Glomerular visceral epithelial cell (primary cell): ENCODE measurements at regions not wholly inside any gene's neighbourhood (a gene's known extent, or its start where the extent isn't known, plus 50 kb on each side); places are given as distances from the start of the nearest gene placed in this dataset.

Source experiments
- DNase-seq: peaks from one replicate; pipeline ENCODE4 v3.0.0-alpha.2; 2016; ENCODE audit errors: extremely low spot score

DNA sequence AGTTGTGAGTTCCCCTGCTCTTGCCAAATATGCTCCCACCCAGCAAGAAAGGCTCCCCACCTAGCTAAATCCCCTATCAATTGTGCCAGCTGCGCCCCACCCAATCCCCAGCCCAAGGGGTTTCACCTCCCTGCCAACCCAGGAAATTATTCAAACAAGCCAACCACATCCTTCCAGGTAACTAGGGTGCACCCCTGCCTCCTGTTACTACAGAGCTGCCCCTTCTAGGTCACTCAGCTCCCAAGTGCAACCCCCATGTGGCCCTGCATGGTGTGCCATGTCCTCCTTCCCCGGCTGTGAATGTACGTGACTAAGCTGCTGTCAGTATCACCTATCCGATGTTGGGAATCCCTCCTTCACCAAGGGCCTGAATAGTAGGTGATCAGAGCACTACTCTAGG, 91.2 kb upstream of the LDAH start:
- no peak for DNase-seq

DNA sequence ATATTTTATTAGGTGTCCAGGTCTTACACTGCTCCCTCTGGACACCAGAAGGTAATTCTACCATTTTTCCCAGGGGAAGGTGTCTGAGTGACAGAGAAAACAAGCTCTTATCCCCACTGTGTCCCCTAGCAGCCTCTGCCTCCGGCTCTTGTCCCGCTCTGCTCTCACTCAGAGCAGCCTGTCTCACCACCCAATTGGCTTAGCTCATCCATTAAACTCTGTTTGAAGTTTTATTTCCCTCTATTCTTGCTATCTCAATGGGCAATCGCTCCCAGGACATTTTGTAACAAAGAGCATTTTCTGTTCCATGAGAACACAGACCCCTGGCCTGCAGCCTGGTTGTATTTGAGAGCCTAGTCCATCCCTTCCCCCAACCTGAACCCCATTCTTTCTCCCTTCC, 90.6 kb upstream of the LDAH start:
- no peak for DNase-seq

DNA sequence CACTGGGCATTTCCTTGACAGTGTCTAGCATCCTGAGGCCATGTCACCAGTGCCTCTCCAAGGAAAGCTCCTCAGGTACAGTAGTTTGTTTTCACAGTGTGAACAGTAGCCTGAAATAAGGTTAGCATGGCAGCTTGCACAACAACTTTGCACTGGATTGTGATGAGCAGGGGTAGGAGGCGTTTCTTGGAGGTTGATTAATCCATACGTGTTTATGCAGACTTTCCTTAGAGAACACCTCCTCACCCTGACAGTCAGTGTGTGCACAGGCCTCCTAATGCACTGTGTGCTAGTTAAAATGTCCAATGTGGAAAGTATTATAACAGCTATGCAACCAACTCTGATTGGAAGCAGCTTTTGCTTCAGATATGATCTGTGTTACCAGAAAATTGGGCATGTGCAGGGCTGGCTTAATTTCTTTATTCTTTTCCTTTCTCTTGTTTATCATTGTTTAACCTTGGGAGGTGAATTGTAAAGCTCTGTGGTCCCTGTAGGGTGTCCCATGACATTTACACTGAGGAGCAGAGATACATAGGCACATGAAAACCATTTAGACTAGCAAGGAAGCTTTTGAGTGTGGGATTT, 77.2 kb upstream of the LDAH start:
- DNase-seq: no peak

DNA sequence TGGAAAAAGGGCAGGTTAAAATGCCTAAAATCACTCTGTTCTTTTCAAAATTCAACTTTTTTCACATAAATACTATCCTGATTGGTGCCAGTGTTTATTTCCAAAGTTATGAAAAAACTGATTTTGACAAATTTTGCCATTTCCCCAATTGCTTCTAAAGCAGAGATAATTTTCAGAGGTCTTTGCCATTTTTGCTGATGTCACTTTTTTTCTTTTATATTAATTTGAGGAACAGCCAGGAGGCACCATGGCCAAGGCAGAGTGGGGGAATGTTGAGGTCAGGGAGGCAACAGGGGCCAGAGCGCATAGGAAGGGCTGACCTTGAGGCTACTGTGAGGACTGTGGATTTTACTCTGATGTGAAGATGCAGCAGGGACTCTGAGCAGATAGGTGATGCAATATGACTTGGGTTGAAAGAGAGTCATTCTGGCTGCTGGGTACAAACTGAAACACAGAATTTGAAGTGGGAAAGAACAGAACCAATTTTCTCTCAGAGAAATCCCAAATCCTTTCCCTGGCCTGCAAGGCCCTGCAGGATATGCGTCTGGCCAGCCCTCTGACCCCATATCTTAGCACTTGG, 75.1 kb upstream of the LDAH start:
- DNase-seq: no peak

DNA sequence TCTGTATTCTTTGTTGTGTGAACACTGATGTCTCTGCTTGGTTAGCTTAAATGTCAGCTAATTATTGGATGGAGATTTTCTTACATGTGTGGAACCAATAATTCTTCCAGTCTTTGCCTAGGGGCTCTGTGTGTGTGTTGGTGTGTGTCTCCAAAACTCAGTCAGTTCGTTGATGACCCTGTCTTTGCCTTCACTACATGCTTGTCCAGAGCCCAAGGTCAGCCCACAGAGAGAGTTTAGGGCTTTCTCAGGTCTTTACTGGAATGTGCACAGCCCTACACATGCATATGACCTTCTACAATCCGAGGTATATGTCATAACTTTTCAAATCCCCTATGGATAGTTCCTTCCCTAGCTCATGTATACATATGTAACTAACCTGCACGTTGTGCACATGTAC, 74.1 kb upstream of the LDAH start:
- no peak for DNase-seq

DNA sequence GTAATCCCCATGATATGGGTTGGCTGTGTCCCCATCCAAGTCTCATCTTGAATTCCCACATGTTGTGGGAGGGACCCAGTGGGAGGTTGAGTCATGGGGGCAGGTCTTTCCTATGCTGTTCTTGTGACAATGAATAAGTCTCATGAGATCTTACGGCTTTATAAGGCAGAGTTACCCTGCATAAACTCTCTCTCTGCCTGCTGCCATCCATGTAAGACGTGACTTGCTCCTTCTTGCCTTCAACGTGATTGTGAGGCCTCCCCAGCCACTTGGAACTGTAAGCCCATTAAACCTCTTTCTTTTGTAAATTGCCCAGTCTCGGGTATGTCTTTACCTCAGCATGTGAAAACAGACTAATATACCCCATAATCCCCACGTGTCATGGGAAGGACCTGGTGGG, 61.9 kb upstream of the LDAH start:
- DNase-seq: no peak

DNA sequence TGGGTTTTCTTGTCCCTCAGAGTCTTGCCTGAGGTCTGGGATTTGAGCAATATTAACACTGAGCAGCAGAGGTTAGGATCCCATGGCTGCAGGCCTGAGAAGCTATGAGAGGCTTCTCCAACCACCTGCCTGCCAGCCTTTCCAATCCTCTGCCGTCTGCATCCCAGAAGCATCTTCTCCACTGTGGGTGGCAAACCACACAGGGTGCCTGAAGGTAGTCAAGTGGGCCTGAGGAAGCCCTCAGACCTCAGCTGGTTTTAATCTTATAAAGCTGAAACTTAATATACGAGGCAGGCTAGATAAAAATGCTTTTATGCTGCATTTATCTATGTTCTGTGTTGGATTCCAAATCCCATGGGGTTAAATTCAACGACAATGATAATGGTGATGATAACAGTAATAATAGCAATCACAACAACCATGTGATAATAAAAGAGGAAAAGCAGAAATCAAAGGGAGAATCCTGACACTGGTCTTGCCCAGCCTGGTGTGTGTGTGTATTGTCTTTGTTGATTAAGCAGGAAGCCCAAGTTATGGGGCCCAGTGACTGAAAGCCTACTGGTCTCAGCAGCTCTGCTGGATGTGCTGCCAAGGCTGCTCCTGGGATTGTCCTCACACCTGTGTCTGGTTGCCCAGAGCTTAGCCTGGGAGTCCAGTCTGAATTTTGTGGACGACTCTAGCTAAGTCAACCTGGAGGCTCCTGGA, 59.7 kb upstream of the LDAH start:
- DNase-seq: no peak

DNA sequence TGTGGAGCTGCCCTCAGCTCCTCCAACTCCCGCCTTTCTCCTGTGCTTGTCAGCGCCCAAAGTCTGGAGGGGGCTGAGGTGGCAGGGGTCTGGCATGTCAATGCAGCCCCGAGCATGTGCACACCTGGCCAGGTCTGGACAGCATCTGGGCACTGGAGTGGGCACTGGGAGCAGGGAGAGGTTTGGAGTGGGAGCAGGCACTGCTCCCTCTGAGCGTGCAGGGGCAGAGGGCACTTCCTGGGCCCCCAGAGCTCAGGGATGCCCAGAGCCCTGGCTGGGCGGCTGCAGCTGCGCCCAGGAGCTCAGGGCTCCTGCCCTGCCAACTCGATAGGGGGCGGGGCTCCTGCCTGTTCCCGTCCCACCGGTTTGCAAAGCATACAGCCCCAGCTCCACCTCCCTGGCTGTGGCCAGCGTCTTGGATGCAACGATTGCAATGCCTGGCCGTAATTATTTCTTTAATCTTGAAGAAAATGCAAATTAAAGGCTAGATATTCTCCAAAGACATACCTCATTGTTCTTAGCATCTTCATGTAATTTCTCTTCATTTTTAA, 57.4 kb upstream of the LDAH start:
- no peak for DNase-seq

DNA sequence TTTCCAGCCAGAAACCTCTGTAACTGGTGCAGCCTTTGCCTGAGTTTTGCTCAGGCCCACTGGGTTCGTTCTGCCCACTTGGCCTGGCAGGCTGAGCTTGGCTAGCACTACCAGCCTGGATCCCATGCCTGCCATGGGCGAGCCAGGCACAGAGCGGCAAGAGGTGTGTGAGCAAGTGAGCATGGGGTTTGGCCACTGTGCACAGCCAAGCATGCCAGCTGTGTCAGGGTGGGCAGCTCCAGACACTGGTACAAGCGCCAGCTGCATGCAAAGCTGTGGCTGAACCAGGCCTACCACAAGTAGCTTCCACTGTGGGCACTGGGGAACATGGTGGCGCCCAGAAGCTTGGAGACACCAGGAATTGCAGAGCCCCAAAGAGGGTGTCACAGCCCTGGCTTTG, 56.3 kb upstream of the LDAH start:
- DNase-seq: no peak

DNA sequence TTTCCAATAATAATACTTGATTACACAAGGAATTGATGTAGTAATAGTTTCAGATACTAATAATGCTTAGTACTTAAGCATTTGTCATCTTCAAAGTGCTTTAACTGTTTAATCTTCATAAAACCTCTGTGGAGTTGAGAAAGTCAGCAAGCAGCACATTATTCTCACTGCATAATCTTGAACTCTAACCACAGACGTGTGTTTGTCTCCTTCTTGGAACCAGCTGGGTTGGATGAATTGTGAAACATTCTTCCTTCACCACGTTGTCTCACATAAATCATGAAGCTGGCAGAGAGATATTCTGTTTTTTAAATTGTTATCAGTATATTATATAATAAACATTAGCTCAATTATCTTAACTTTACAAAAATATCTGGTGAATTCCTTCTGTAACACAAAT, 55.1 kb upstream of the LDAH start:
- no peak for DNase-seq
